DMS79 treated with DMSO at 0.1 percent for 48 hours (cell line): ENCODE measurements at regions not wholly inside any gene's neighbourhood (a gene's known extent, or its start where the extent isn't known, plus 50 kb on each side); places are given as distances from the start of the nearest gene placed in this dataset.

Source experiments
- DNase-seq: peaks from one replicate; lab custom pipeline; 2025; lab: John Stamatoyannopoulos, UW

DNA sequence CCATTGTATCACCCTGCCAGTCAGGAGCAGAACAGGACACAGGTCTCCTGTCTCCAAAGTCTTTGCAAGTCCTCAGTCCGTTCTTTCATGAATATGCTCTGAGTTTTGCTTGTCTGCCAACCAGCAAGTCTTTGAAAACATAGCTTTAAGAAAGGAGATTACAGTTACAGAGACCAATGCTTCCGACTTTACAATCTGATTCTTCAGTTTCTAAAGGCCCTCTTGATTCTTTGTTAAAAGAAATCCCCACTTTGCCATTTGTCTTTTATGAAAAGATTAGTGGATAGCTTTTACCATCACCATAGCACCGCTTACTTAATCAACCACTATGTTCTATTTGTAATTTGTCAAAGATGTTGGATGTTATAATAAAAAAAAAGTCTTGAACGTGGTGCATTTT is 562.8 kb upstream of the BTBD3 start:
- DNase-seq, result no peak

DNA sequence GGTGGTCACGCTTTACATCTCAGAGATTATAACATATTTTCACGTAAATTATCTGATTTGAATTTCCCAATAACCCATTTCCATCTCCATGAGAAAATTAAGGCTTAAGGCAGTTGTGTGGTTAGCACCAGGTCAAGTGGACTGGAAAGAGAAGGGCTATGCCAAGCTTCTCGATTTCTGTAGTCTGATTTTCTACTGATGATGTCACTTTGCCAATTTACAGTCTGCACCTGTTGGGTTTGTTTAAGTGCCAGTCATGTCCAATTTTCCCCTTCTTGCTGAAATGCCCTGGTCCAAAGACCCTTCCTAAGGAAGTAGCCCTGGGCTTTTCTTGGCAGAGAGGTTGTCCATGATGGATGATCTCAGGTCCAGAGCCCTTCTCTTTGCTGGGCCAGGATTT is 562.3 kb upstream of the BTBD3 start:
- no peak for DNase-seq

DNA sequence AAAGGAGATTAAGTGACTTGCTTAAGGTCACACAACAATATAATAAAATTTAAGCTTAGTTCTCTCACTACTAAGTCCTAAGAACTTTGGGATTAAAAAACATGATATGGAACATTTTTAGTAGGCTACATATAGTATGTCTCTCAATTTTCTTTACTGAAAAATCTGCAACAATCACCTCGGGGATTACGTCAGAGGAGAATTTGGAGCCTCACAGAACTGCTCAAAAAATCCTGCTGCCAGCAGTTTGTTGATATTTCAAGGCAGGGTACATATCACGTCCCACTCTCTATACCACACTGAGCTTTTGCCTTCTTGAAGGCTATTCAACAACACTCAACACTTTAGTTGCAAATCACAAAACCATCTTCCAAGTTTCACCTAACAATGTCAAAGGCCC is 561.6 kb upstream of the BTBD3 start:
- DNase-seq, result no peak

DNA sequence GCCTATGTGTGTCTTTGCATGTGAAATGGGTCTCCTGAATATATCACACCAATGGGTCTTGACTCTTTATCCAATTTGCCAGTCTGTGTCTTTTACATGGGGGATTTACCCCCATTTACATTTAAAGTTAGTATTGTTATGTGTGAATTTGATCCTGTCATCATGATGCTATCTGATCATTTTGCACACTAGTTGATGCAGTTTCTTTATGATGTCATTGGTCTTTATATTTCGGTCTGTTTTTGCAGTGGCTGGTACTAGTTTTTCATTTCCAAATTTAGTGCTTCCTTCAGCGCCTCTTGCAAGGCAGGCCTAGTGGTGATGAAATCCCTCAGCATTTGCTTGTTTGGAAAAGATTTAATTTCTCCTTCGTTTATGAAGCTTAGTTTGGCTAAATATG is 555.2 kb upstream of the BTBD3 start:
- no peak for DNase-seq

- DNase-seq, result no peak
Measured at GRCh38 chr20:11364736-11365135, 553.0 kb upstream of the BTBD3 start.

- no peak for DNase-seq
Measured at GRCh38 chr20:11366660-11367059, 551.0 kb upstream of the BTBD3 start.

DNA sequence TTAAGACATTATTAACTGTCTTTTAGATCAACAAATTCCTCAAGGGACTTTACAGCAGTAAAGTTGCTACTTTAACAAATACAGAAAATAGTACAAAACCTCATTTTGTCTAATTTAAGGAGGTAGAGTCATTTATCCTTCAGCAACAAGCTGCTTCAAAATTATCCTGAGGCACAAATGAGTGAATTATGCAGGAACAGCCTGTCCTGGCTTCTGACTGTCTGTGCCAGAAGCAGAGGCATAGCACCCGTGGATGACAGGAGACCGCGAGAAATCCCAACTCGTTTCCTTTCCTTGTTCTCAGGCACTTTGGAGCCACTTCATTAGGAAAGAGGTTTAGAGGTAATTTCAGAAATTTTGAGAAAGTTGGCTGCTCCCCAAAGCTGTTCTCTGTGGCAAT is 549.2 kb upstream of the BTBD3 start:
- DNase-seq, result no peak

GRCh38 chr20:11368965-11369711 is 548.6 kb upstream of the BTBD3 start:
- DNase-seq, result no peak

GRCh38 chr20:11371831-11372230 is 545.9 kb upstream of the BTBD3 start:
- no peak for DNase-seq

GRCh38 chr20:11372876-11373790 is 544.6 kb upstream of the BTBD3 start:
- DNase-seq, result peak; percentile 51

- DNase-seq, result no peak
Measured at GRCh38 chr20:11375335-11375734, 542.4 kb upstream of the BTBD3 start.

- no peak for DNase-seq
Measured at GRCh38 chr20:11375966-11376365, 541.7 kb upstream of the BTBD3 start.

DNA sequence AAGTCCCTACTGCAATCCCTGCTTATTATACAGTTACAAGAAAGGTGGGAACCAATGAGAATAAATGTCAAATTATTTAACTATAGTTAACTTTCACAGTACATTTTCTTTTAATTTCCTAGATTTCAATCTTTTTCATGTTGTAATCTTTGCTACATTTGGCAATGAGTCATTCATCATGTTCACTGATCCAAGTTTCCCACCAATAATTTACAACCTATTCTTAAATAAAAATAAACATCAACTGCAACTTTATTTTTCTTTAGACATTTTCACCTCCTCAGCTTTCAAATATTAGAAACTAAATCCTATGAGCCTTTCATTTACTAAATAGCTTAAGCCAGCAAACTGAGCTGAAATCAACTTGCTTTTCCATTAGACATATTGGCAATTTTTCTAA is 541.3 kb upstream of the BTBD3 start:
- no peak for DNase-seq

- DNase-seq, result no peak
Measured at GRCh38 chr20:11376998-11377397, 540.7 kb upstream of the BTBD3 start.

- DNase-seq, result no peak
Measured at GRCh38 chr20:11377761-11378160, 539.9 kb upstream of the BTBD3 start.

- no peak for DNase-seq
Measured at GRCh38 chr20:11378252-11378651, 539.4 kb upstream of the BTBD3 start.

DNA sequence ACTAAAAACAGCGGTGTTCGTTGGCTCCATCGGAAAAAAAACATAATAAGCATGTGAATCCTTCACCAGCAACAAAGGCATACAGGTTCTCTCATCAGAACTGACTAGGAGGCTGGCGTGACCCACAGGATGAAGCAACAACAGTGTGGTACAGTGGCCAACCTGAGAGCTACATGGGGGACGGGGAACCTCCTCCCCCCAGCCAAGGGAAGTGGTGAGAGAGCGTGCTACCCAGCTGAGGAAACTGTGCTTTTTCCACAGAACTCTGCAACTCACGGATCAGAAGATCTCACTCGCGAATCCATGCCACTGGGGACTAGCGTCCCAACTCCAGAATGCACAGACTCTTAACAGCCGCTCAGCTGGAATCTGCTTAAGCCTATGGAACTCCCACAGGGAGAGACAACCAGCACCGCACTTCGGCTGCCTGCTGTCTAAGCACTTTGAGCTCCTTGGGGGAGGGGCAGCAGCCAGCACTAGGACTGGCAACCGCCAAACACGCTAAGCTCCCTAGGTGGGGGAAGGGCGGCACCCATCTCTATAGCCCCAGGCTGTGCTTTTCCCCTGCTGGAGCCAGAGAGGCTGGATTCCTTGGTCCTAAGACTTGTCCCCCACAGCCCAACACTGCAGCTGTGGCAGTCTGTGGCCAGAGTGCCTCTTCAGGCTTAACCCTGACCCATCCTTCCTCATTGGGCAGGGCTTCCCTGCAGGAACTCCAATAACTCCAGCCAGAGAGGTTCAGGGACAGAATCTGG is 538.3 kb upstream of the BTBD3 start:
- no peak for DNase-seq

DNA sequence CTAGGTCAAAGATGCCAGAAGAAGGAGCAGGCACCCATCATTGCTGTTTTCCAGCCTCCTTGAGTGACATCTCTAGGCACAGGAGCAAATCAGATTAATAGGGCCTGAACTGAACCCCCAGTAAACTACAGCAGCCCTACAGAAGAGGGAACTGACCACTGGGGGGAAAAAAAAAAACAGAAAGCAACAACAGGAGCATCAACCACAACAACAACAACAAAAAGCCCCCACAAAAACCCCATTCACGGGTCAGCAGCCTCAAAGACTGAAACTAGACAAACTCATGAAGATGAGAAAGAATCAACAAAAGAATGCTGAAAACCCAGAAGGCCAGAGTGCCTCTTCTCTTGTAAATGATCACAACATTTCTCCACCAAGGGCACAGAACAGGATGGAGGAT is 537.4 kb upstream of the BTBD3 start:
- no peak for DNase-seq

DNA sequence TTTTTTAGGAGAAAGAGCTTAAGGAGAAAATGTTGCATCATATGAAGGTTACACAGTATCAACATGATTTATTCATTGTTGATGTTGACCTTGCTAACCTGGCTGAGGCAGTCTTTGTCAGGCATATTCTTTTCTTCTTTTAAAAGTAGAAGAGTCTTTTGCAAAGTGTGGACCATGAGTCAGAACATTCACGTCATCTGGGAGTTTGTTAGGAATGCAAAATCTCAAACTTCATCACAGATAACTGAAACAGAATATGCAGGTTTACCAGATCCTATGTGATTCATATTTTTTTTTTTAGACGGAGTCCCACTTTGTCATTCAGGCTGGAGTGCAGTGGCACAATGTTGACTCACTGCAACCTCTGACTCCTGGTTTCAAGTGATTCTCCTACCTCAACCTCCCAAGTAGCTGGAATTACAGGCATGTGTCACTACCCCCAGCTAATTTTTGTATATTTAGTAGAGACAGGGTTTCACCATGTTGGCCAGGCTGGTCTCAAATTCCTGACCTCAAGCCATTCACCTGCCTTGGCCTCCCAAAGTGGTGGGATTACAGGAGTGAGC is 530.4 kb upstream of the BTBD3 start:
- no peak for DNase-seq

DNA sequence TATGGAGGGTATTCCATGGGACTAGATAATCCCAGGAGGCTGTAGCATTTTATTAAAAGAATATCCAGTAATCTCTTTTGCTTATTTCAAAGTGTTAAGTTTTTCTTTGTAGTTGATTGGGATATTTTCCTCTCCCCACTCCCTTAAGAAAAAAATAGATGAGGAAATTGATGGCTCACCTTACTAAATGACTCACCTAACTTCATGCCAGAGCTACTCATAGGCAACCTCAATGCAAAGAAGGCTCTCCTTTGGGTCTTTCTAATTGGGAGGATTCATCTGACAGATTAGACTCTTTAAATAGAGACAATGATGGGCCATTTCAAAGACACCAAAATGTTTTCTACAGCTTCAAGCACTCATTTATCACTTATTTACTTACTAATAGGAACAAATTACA is 528.5 kb upstream of the BTBD3 start:
- no peak for DNase-seq

GRCh38 chr20:11391591-11391990 is 526.1 kb upstream of the BTBD3 start:
- DNase-seq, result no peak

GRCh38 chr20:11394145-11394833 is 523.4 kb upstream of the BTBD3 start:
- DNase-seq, result no peak
